WTC11 (cell line): ENCODE measurements at regions not wholly inside any gene's neighbourhood (a gene's known extent, or its start where the extent isn't known, plus 50 kb on each side); places are given as distances from the start of the nearest gene placed in this dataset.

Experiments used
- ATAC-seq: fragments of 200-7000 bp; cut with Tn5 transposase; 2 replicates; pipeline ENCODE4 v1.10.0; 2021; ENCODE audit warnings: mild to moderate bottlenecking, moderate library complexity
- CTCF ChIA-PET: fragments of 300-600 bp; sonication (Branson Sonifier 250); formaldehyde crosslinking; loops from one replicate; lab custom pipeline; 2021; ENCODE audit warnings: antibody characterized with exemption; lab: Charles Lee
- POLR2A ChIA-PET: fragments of 350-600 bp; sonication (Branson Sonifier 250); formaldehyde crosslinking; loops from one replicate; lab custom pipeline; 2021; ENCODE audit warnings: antibody characterized with exemption; lab: Charles Lee
- DNase-seq: peaks from one replicate; pipeline ENCODE4 v3.0.0; 2021; ENCODE audit warnings: low spot score
- H3K27ac Mint-ChIP-seq: 2 replicates; pipeline ENCODE4 v1.8.0; 2021; ENCODE audit warnings: mixed read lengths
- H3K27me3 Mint-ChIP-seq: 2 replicates; pipeline ENCODE4 v1.8.0; 2021; ENCODE audit warnings: low read depth, mild to moderate bottlenecking, moderate library complexity, mixed read lengths
- H3K36me3 Mint-ChIP-seq: 2 replicates; pipeline ENCODE4 v1.8.0; 2021; ENCODE audit warnings: mixed read lengths
- H3K4me1 Mint-ChIP-seq: 2 replicates; pipeline ENCODE4 v1.8.0; 2022; ENCODE audit warnings: mixed read lengths
- H3K4me3 Mint-ChIP-seq: 2 replicates; pipeline ENCODE4 v1.8.0; 2021; ENCODE audit warnings: mild to moderate bottlenecking, moderate library complexity, mixed read lengths
- H3K9me3 Mint-ChIP-seq: 2 replicates; pipeline ENCODE4 v1.8.0; 2021; ENCODE audit warnings: mixed read lengths
- ATF1 ChIP-seq: sonication (generic); formaldehyde crosslinking; IDR thresholded peaks from 2 replicates; pipeline ENCODE4 v1.8.1; 2023; ENCODE audit warnings: mild to moderate bottlenecking, moderate library complexity, missing genetic modification reagents
- CBFB ChIP-seq: sonication (generic); formaldehyde crosslinking; IDR thresholded peaks from 2 replicates; pipeline ENCODE4 v1.8.1; 2022; ENCODE audit warnings: mild to moderate bottlenecking, low read depth, missing genetic modification reagents
- CREM ChIP-seq: sonication (generic); formaldehyde crosslinking; IDR thresholded peaks from 2 replicates; pipeline ENCODE4 v1.8.1; 2022; ENCODE audit warnings: mild to moderate bottlenecking, missing genetic modification reagents, moderate library complexity
- IRF2 ChIP-seq: sonication (generic); formaldehyde crosslinking; IDR thresholded peaks from 2 replicates; pipeline ENCODE4 v1.8.0; 2022; ENCODE audit warnings: low read depth, missing genetic modification reagents, borderline replicate concordance
- NFATC4 ChIP-seq: fragments of 250-450 bp; sonication (Bioruptor Pico); IDR thresholded peaks from 2 replicates; pipeline ENCODE4 v1.9.0; 2021; ENCODE audit warnings: mild to moderate bottlenecking
- NFYB ChIP-seq: sonication (generic); formaldehyde crosslinking; conservative IDR thresholded peaks from 2 replicates; pipeline ENCODE4 v1.8.0; 2022; ENCODE audit warnings: low read depth, missing genetic modification reagents
- NR3C1 ChIP-seq: sonication (generic); formaldehyde crosslinking; conservative IDR thresholded peaks from 2 replicates; pipeline ENCODE4 v1.8.1; 2023; ENCODE audit warnings: low read depth, mild to moderate bottlenecking, missing genetic modification reagents
- PRRX2 ChIP-seq: fragments of 250-450 bp; sonication (Bioruptor Pico); IDR thresholded peaks from 2 replicates; pipeline ENCODE4 v1.8.0; 2021; ENCODE audit warnings: mild to moderate bottlenecking
- SP1 ChIP-seq: sonication (generic); formaldehyde crosslinking; conservative IDR thresholded peaks from 2 replicates; pipeline ENCODE4 v1.8.1; 2022; ENCODE audit warnings: missing genetic modification reagents
- TEAD4 ChIP-seq: sonication (generic); formaldehyde crosslinking; IDR thresholded peaks from 2 replicates; pipeline ENCODE4 v1.8.0; 2022; ENCODE audit warnings: mild to moderate bottlenecking, missing genetic modification reagents
- ZBTB21 ChIP-seq: sonication (generic); formaldehyde crosslinking; IDR thresholded peaks from 2 replicates; pipeline ENCODE4 v1.8.1; 2023; ENCODE audit warnings: mild to moderate bottlenecking, missing genetic modification reagents, borderline replicate concordance
- ZNF138 ChIP-seq: sonication (generic); formaldehyde crosslinking; conservative IDR thresholded peaks from 2 replicates; pipeline ENCODE4 v1.8.1; 2022; ENCODE audit warnings: mild to moderate bottlenecking, moderate library complexity, missing genetic modification reagents
- ZNF232 ChIP-seq: sonication (generic); formaldehyde crosslinking; IDR thresholded peaks from 2 replicates; pipeline ENCODE4 v1.8.0; 2022; ENCODE audit warnings: mild to moderate bottlenecking, missing genetic modification reagents
- ZNF317 ChIP-seq: sonication (generic); formaldehyde crosslinking; IDR thresholded peaks from 2 replicates; pipeline ENCODE4 v1.8.1; 2023; ENCODE audit warnings: low read depth, mild to moderate bottlenecking, moderate library complexity, missing genetic modification reagents, borderline replicate concordance
- TF ChIP-seq, protein P1 (sequence below): sonication (generic); formaldehyde crosslinking; conservative IDR thresholded peaks from 2 replicates; pipeline ENCODE4 v1.8.1; 2023; ENCODE audit warnings: mild to moderate bottlenecking, low read depth, missing genetic modification reagents, moderate library complexity
- TF ChIP-seq, protein P2 (sequence below): fragments of 200-600 bp; IDR thresholded peaks from 2 replicates; pipeline ENCODE4 v1.8.0; 2022; ENCODE audit warnings: antibody characterized with exemption
- TF ChIP-seq, protein P3 (sequence below): sonication (generic); formaldehyde crosslinking; IDR thresholded peaks from 2 replicates; pipeline ENCODE4 v1.8.1; 2022; ENCODE audit warnings: missing genetic modification reagents, borderline replicate concordance
- TF ChIP-seq, protein P4 (sequence below): sonication (generic); formaldehyde crosslinking; IDR thresholded peaks from 2 replicates; pipeline ENCODE4 v1.8.1; 2023; ENCODE audit warnings: mild to moderate bottlenecking, missing genetic modification reagents
- TF ChIP-seq, protein P5 (sequence below): sonication (generic); formaldehyde crosslinking; IDR thresholded peaks from 2 replicates; pipeline ENCODE4 v1.8.0; 2022; ENCODE audit warnings: mild to moderate bottlenecking, missing genetic modification reagents
- TF ChIP-seq, protein P6 (sequence below): sonication (generic); formaldehyde crosslinking; conservative IDR thresholded peaks from 2 replicates; pipeline ENCODE4 v1.8.1; 2022; ENCODE audit warnings: mild to moderate bottlenecking, missing genetic modification reagents

DNA sequence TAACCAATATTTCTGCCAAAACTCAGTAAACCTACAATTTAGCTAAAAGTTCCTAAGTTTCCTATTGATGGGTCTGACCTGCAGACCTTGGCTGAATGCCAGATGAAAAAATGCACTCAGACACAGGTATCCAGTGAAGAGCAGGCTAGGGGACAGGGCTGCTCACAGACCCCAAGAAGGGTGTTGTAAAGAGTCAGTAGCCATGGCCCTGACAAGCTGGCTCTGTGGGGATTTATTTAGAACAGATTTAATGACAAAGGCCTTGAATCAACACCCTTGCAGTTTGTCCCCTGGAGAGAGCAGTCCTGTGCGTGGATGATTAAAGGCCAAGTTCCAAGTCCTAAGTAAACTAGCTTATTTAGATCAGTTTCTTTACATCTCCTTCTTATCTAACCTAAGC lies 1243.2 kb upstream of the ADGRL4 start:
- no peak for TF ChIP-seq NFATC4 (CRISPR knock-in tag)
- TF ChIP-seq, protein P1, sequence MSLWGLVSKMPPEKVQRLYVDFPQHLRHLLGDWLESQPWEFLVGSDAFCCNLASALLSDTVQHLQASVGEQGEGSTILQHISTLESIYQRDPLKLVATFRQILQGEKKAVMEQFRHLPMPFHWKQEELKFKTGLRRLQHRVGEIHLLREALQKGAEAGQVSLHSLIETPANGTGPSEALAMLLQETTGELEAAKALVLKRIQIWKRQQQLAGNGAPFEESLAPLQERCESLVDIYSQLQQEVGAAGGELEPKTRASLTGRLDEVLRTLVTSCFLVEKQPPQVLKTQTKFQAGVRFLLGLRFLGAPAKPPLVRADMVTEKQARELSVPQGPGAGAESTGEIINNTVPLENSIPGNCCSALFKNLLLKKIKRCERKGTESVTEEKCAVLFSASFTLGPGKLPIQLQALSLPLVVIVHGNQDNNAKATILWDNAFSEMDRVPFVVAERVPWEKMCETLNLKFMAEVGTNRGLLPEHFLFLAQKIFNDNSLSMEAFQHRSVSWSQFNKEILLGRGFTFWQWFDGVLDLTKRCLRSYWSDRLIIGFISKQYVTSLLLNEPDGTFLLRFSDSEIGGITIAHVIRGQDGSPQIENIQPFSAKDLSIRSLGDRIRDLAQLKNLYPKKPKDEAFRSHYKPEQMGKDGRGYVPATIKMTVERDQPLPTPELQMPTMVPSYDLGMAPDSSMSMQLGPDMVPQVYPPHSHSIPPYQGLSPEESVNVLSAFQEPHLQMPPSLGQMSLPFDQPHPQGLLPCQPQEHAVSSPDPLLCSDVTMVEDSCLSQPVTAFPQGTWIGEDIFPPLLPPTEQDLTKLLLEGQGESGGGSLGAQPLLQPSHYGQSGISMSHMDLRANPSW (CRISPR knock-in tag), result no peak
- no peak for TF ChIP-seq CREM (CRISPR knock-in tag)
- TF ChIP-seq, protein P2, sequence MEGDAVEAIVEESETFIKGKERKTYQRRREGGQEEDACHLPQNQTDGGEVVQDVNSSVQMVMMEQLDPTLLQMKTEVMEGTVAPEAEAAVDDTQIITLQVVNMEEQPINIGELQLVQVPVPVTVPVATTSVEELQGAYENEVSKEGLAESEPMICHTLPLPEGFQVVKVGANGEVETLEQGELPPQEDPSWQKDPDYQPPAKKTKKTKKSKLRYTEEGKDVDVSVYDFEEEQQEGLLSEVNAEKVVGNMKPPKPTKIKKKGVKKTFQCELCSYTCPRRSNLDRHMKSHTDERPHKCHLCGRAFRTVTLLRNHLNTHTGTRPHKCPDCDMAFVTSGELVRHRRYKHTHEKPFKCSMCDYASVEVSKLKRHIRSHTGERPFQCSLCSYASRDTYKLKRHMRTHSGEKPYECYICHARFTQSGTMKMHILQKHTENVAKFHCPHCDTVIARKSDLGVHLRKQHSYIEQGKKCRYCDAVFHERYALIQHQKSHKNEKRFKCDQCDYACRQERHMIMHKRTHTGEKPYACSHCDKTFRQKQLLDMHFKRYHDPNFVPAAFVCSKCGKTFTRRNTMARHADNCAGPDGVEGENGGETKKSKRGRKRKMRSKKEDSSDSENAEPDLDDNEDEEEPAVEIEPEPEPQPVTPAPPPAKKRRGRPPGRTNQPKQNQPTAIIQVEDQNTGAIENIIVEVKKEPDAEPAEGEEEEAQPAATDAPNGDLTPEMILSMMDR, result no peak
- no peak for TF ChIP-seq SP1 (CRISPR knock-in tag)
- TF ChIP-seq, protein P3, sequence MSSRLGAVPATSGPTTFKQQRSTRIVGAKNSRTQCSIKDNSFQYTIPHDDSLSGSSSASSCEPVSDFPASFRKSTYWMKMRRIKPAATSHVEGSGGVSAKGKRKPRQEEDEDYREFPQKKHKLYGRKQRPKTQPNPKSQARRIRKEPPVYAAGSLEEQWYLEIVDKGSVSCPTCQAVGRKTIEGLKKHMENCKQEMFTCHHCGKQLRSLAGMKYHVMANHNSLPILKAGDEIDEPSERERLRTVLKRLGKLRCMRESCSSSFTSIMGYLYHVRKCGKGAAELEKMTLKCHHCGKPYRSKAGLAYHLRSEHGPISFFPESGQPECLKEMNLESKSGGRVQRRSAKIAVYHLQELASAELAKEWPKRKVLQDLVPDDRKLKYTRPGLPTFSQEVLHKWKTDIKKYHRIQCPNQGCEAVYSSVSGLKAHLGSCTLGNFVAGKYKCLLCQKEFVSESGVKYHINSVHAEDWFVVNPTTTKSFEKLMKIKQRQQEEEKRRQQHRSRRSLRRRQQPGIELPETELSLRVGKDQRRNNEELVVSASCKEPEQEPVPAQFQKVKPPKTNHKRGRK (CRISPR knock-in tag), result no peak
- TF ChIP-seq NR3C1, result no peak
- TF ChIP-seq ZNF232, result no peak
- no peak for TF ChIP-seq ZNF138
- TF ChIP-seq IRF2 (CRISPR knock-in tag), result no peak
- no peak for TF ChIP-seq NFYB (CRISPR knock-in tag)
- TF ChIP-seq, protein P4, sequence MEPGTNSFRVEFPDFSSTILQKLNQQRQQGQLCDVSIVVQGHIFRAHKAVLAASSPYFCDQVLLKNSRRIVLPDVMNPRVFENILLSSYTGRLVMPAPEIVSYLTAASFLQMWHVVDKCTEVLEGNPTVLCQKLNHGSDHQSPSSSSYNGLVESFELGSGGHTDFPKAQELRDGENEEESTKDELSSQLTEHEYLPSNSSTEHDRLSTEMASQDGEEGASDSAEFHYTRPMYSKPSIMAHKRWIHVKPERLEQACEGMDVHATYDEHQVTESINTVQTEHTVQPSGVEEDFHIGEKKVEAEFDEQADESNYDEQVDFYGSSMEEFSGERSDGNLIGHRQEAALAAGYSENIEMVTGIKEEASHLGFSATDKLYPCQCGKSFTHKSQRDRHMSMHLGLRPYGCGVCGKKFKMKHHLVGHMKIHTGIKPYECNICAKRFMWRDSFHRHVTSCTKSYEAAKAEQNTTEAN (CRISPR knock-in tag), result no peak
- TF ChIP-seq, protein P5, sequence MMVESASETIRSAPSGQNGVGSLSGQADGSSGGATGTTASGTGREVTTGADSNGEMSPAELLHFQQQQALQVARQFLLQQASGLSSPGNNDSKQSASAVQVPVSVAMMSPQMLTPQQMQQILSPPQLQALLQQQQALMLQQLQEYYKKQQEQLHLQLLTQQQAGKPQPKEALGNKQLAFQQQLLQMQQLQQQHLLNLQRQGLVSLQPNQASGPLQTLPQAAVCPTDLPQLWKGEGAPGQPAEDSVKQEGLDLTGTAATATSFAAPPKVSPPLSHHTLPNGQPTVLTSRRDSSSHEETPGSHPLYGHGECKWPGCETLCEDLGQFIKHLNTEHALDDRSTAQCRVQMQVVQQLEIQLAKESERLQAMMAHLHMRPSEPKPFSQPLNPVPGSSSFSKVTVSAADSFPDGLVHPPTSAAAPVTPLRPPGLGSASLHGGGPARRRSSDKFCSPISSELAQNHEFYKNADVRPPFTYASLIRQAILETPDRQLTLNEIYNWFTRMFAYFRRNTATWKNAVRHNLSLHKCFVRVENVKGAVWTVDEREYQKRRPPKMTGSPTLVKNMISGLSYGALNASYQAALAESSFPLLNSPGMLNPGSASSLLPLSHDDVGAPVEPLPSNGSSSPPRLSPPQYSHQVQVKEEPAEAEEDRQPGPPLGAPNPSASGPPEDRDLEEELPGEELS (CRISPR knock-in tag), result no peak
- TF ChIP-seq CBFB (CRISPR knock-in tag), result no peak
- no peak for TF ChIP-seq PRRX2 (CRISPR knock-in tag)
- TF ChIP-seq ZNF317 (CRISPR knock-in tag), result no peak
- no peak for TF ChIP-seq ATF1 (CRISPR knock-in tag)
- no peak for TF ChIP-seq TEAD4 (CRISPR knock-in tag)
- TF ChIP-seq ZBTB21, result no peak
- TF ChIP-seq, protein P6, sequence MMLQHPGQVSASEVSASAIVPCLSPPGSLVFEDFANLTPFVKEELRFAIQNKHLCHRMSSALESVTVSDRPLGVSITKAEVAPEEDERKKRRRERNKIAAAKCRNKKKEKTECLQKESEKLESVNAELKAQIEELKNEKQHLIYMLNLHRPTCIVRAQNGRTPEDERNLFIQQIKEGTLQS (CRISPR knock-in tag), result no peak
- Mint-ChIP-seq H3K4me3 (no peak overlapping the region), H3K36me3 (peaks cover 20% of the 10 kb centered on the region), H3K4me1 (no peaks in the 10 kb centered on the region), H3K27ac (no peak overlapping the region), H3K27me3 (no peaks in the 10 kb centered on the region), H3K9me3 (peaks cover 27% of the 10 kb centered on the region)
- DNase-seq, result no peak
- ChIA-PET CTCF (no interaction called here), POLR2A (interaction anchor here (0.7 kb wide), 1 partner anchor 1550 kb away, joined by 3 read pairs; no protein-coding TSS in a partner anchor)
- no peak for ATAC-seq
